H1 (cell line): ENCODE measurements at regions not wholly inside any gene's neighbourhood (a gene's known extent, or its start where the extent isn't known, plus 50 kb on each side); places are given as distances from the start of the nearest gene placed in this dataset.

Experiments used
- CTCF ChIA-PET: fragments of 300-600 bp; sonication (Branson Sonifier 250); formaldehyde crosslinking; loops from one replicate; lab custom pipeline; 2021; ENCODE audit not compliant: partially characterized antibody; lab: Charles Lee
- POLR2A ChIA-PET: fragments of 300-600 bp; sonication (Branson Sonifier 250); formaldehyde crosslinking; loops from one replicate; lab custom pipeline; 2021; ENCODE audit warnings: inconsistent platforms; ENCODE audit not compliant: partially characterized antibody; lab: Charles Lee
- DNase-seq, 2 experiments: peaks; one replicate each; pipeline versions ENCODE4 v3.0.0 to v3.0.0-alpha.2; 2010 to 2022; ENCODE audit warnings: low spot score in 2 of 2, low read depth in 1 of 2, mixed read lengths in 1 of 2
- FAIRE-seq: peaks from 2 replicates; lab custom pipeline; 2011; peaks lifted over from hg19 to GRCh38; lab: Jason Lieb, UNC
- H2AFZ ChIP-seq: 2 replicates; pipeline ENCODE4 v1.8.1; 2012; ENCODE audit warnings: low read length, inconsistent platforms
- H2AK5ac ChIP-seq: 2 replicates; pipeline ENCODE4 v1.6.1; 2013; ENCODE audit warnings: low read depth, low read length
- H2BK120ac ChIP-seq: replicated peaks from 2 replicates; pipeline ENCODE3; 2013; ENCODE audit warnings: low read depth, low read length, inconsistent platforms
- H2BK12ac ChIP-seq: 2 replicates; pipeline ENCODE4 v1.6.1; 2013; ENCODE audit warnings: low read depth, low read length
- H2BK15ac ChIP-seq: 2 replicates; pipeline ENCODE4 v1.6.1; 2013; ENCODE audit warnings: low read length
- H2BK20ac ChIP-seq: 2 replicates; pipeline ENCODE4 v1.6.1; 2013; ENCODE audit warnings: low read length
- H2BK5ac ChIP-seq: 2 replicates; pipeline ENCODE4 v1.6.1; 2013; ENCODE audit warnings: low read depth, low read length
- H3K14ac ChIP-seq: 2 replicates; pipeline ENCODE4 v1.6.1; 2013; ENCODE audit warnings: inconsistent platforms; ENCODE audit not compliant: insufficient read length
- H3K18ac ChIP-seq: 2 replicates; pipeline ENCODE4 v1.6.1; 2013; ENCODE audit warnings: low read length; ENCODE audit errors: extremely low read depth
- H3K23ac ChIP-seq: 2 replicates; pipeline ENCODE4 v1.6.1; 2013; ENCODE audit warnings: inconsistent platforms; ENCODE audit not compliant: insufficient read length
- H3K23me2 ChIP-seq: 2 replicates; pipeline ENCODE4 v1.6.1; 2013; ENCODE audit warnings: low read depth, low read length
- H3K27ac ChIP-seq: 2 replicates; pipeline ENCODE4 v1.6.1; 2011; ENCODE audit warnings: low read depth, low read length, inconsistent platforms
- H3K27me3 ChIP-seq, 4 experiments: replicated peaks in 1 of 4; 1 replicate in 1 of 4; 2 replicates in 3 of 4; pipeline versions ENCODE4 v1.6.1 to v1.8.1; 2011 to 2013; ENCODE audit warnings: low read length in 3 of 4, mild to moderate bottlenecking in 3 of 4, inconsistent platforms in 2 of 4, mixed read lengths in 2 of 4, moderate library complexity in 1 of 4; ENCODE audit not compliant: control insufficient read depth in 3 of 4, insufficient read depth in 3 of 4; ENCODE audit errors: extremely low read depth in 1 of 4
- H3K36me3 ChIP-seq, 4 experiments: 2 replicates each; pipeline versions ENCODE4 v1.6.1 to v1.8.1; 2011 to 2013; ENCODE audit warnings: mild to moderate bottlenecking in 4 of 4, low read length in 3 of 4, moderate library complexity in 2 of 4, control low read depth in 1 of 4, inconsistent platforms in 1 of 4; ENCODE audit not compliant: insufficient read depth in 4 of 4, control insufficient read depth in 2 of 4
- H3K4ac ChIP-seq: replicated peaks from 2 replicates; pipeline ENCODE3; 2013; ENCODE audit warnings: low read length, low read depth, mixed read lengths, inconsistent platforms; ENCODE audit not compliant: insufficient read length
- H3K4me1 ChIP-seq, 4 experiments: replicated peaks in 1 of 4; 1 replicate in 1 of 4; 2 replicates in 3 of 4; pipeline versions ENCODE4 v1.6.1 to v1.8.1; 2011 to 2013; ENCODE audit warnings: low read length in 3 of 4, inconsistent platforms in 2 of 4, mixed read lengths in 1 of 4; ENCODE audit not compliant: insufficient read depth in 4 of 4, control insufficient read depth in 3 of 4
- H3K4me2 ChIP-seq, 2 experiments: 2 replicates each; pipeline versions ENCODE4 v1.6.1 to v1.8.1; 2011 to 2013; ENCODE audit warnings: low read depth in 2 of 2, low read length in 2 of 2, control low read depth in 1 of 2, inconsistent platforms in 1 of 2, mild to moderate bottlenecking in 1 of 2; ENCODE audit not compliant: insufficient read depth in 1 of 2
- H3K4me3 ChIP-seq, 4 experiments: fragments of 200-600, 300-600 bp in 1 of 4; sonication (generic), shearing (Covaris generic), sonication (Bioruptor Twin) in 1 of 4; 2 replicates each; pipeline versions ENCODE4 v1.5.1 to v1.8.1; 2011 to 2016; ENCODE audit warnings: low read length in 4 of 4, low read depth in 3 of 4, control low read depth in 2 of 4, inconsistent platforms in 2 of 4, mild to moderate bottlenecking in 2 of 4, mixed read lengths in 1 of 4, moderate library complexity in 1 of 4; ENCODE audit not compliant: insufficient read depth in 2 of 4; ENCODE audit errors: extremely low read depth in 1 of 4
- H3K56ac ChIP-seq: replicated peaks from 2 replicates; pipeline ENCODE3; 2013; ENCODE audit warnings: low read depth, mild to moderate bottlenecking, mixed read lengths, low read length, inconsistent platforms; ENCODE audit not compliant: insufficient read length
- H3K79me1 ChIP-seq: 2 replicates; pipeline ENCODE4 v1.6.1; 2013; ENCODE audit warnings: low read depth, low read length, control low read depth
- H3K79me2 ChIP-seq, 2 experiments: 2 replicates each; pipeline versions ENCODE4 v1.6.1 to v1.8.1; 2012 to 2013; ENCODE audit warnings: low read length in 2 of 2, mild to moderate bottlenecking in 2 of 2, inconsistent platforms in 1 of 2; ENCODE audit not compliant: insufficient read depth in 2 of 2, control insufficient read depth in 1 of 2
- H3K9ac ChIP-seq, 4 experiments: replicated peaks in 1 of 4; 1 replicate in 1 of 4; 2 replicates in 3 of 4; pipeline versions ENCODE4 v1.6.1 to v1.8.1; 2011 to 2013; ENCODE audit warnings: low read depth in 3 of 4, low read length in 3 of 4, control low read depth in 2 of 4, mild to moderate bottlenecking in 2 of 4, moderate library complexity in 2 of 4, inconsistent platforms in 1 of 4; ENCODE audit errors: extremely low read depth in 1 of 4
- H3K9me3 ChIP-seq, 2 experiments: 2 replicates each; pipeline versions ENCODE4 v1.6.1 to v1.8.1; 2012 to 2013; ENCODE audit warnings: mild to moderate bottlenecking in 2 of 2, moderate library complexity in 2 of 2, control low read depth in 1 of 2, inconsistent platforms in 1 of 2, low read depth in 1 of 2, low read length in 1 of 2, mixed read lengths in 1 of 2; ENCODE audit not compliant: insufficient read depth in 2 of 2
- H4K20me1 ChIP-seq, 2 experiments: replicated peaks in 1 of 2; 2 replicates each; pipeline versions ENCODE3 to v1.8.1; 2011 to 2013; ENCODE audit warnings: inconsistent platforms in 2 of 2, low read length in 2 of 2, mild to moderate bottlenecking in 1 of 2; ENCODE audit not compliant: insufficient read depth in 2 of 2, control insufficient read depth in 1 of 2
- H4K5ac ChIP-seq: 2 replicates; pipeline ENCODE4 v1.6.1; 2013; ENCODE audit warnings: low read length, low read depth, mixed read lengths, inconsistent platforms; ENCODE audit not compliant: insufficient read length
- H4K8ac ChIP-seq: 2 replicates; pipeline ENCODE4 v1.8.0; 2013; ENCODE audit warnings: mild to moderate bottlenecking, moderate library complexity, low read length, inconsistent platforms; ENCODE audit not compliant: insufficient read depth; ENCODE audit errors: extremely low read depth
- H4K91ac ChIP-seq: replicated peaks from 2 replicates; pipeline ENCODE3; 2013; ENCODE audit warnings: low read length, mixed read lengths, inconsistent platforms; ENCODE audit not compliant: insufficient read length
- BACH1 ChIP-seq: IDR thresholded peaks from 2 replicates; pipeline ENCODE4 v1.6.1; 2012; ENCODE audit warnings: low read length, improper control_type of control experiment
- CHD1 ChIP-seq: IDR thresholded peaks from 2 replicates; pipeline ENCODE4 v1.6.1; 2012; ENCODE audit warnings: low read depth, low read length, improper control_type of control experiment
- EGR1 ChIP-seq: IDR thresholded peaks from 2 replicates; pipeline ENCODE4 v1.6.1; 2011; ENCODE audit warnings: low read depth, low read length, borderline replicate concordance
- JUN ChIP-seq: IDR thresholded peaks from 2 replicates; pipeline ENCODE4 v1.6.1; 2011; ENCODE audit warnings: low read depth, mild to moderate bottlenecking, improper control_type of control experiment, low read length
- KDM1A ChIP-seq: fragments of 200-600, 300-600 bp; sonication (generic); IDR thresholded peaks from 2 replicates; pipeline ENCODE4 v1.7.1; 2016; ENCODE audit warnings: mild to moderate bottlenecking, low read length, borderline replicate concordance
- KDM5A ChIP-seq: fragments of 200-600 bp; IDR thresholded peaks from 2 replicates; pipeline ENCODE4 v1.7.1; 2012; ENCODE audit warnings: mild to moderate bottlenecking, low read length, inconsistent platforms, mixed read lengths
- MAFK ChIP-seq: IDR thresholded peaks from 2 replicates; pipeline ENCODE4 v1.6.1; 2012; ENCODE audit warnings: low read depth, mild to moderate bottlenecking, improper control_type of control experiment, low read length
- POLR2A ChIP-seq, 2 experiments: IDR thresholded peaks; 1 replicate in 1 of 2; 2 replicates in 1 of 2; pipeline ENCODE4 v1.6.1; 2011; ENCODE audit warnings: low read depth in 2 of 2, low read length in 2 of 2, mild to moderate bottlenecking in 2 of 2; ENCODE audit errors: control extremely low read depth in 1 of 2
- POLR2AphosphoS5 ChIP-seq: IDR thresholded peaks from 2 replicates; pipeline ENCODE4 v1.6.1; 2011; ENCODE audit warnings: low read depth, low read length
- SIX5 ChIP-seq: IDR thresholded peaks from 2 replicates; pipeline ENCODE4 v1.6.1; 2011; ENCODE audit warnings: mild to moderate bottlenecking, low read depth, low read length
- SUZ12 ChIP-seq: fragments of 200-600 bp; sonication (generic); IDR thresholded peaks from 2 replicates; pipeline ENCODE4 v1.6.1; 2012; ENCODE audit warnings: mild to moderate bottlenecking, inconsistent platforms, low read length, moderate library complexity, mixed read lengths
- TAF1 ChIP-seq: IDR thresholded peaks from 2 replicates; pipeline ENCODE4 v1.6.1; 2011; ENCODE audit warnings: mild to moderate bottlenecking, low read depth, low read length
- TCF12 ChIP-seq: IDR thresholded peaks from 2 replicates; pipeline ENCODE4 v1.6.1; 2011; ENCODE audit warnings: low read depth, mild to moderate bottlenecking, low read length
- ZNF274 ChIP-seq: IDR thresholded peaks from 2 replicates; pipeline ENCODE4 v1.7.0; 2012; ENCODE audit warnings: low read length, borderline replicate concordance; ENCODE audit errors: extremely low read depth
- WGBS, 2 experiments: shearing (Covaris generic) in 1 of 2; methylation state at CpG; one replicate each; pipeline versions ENCODE4 v1.1.6 to v1.1.7; 2013 to 2015; ENCODE audit warnings: low lambda C conversion rate in 2 of 2, mixed read lengths in 2 of 2, inconsistent platforms in 1 of 2, low coverage in 1 of 2, missing lambda C conversion rate in 1 of 2; ENCODE audit not compliant: insufficient replicate concordance in 2 of 2, insufficient coverage in 1 of 2, insufficient read length in 1 of 2; ENCODE audit errors: extremely low coverage in 1 of 2, missing lambda C conversion rate in 1 of 2; 5-methylcytosine and 5-hydroxymethylcytosine counted together
- TF ChIP-seq, protein P1 (sequence below): IDR thresholded peaks from 2 replicates; pipeline ENCODE4 v1.6.1; 2011; ENCODE audit warnings: low read length, improper control_type of control experiment
- TF ChIP-seq, protein P2 (sequence below): IDR thresholded peaks from 2 replicates; pipeline ENCODE4 v1.6.1; 2011; ENCODE audit warnings: low read depth, mild to moderate bottlenecking, low read length; ENCODE audit not compliant: insufficient read depth

DNA sequence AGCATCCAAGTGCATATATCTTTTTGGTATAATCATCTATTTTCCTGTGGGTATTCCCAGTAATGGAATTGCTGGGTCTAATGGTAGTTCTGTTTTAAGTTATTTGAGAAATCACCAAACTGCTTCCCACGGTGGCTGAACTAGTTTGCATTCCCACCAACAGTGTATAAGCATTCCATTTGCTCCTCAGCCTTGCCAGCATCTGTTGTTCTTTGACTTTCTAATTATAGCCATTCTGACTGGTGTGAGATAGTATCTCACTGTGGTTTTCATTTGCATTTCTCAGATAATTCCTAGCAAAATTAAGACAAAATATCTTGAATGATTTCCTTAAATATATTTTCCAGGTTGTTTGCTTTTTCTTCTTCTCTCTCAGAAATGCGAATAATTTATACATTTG lies 341.1 kb downstream of the GBA3 start:
- DNase-seq (no peak), FAIRE-seq (no peak)
- 57% methylated on average over 2 of the region's 2 CpGs; no CpG with 5 or more reads in 1 of the 2 experiments for WGBS, 2 experiments
- no peak overlapping the region for H3K18ac ChIP-seq
- H3K23ac ChIP-seq, result no peak overlapping the region
- H2AFZ ChIP-seq, result no peak overlapping the region
- no peaks in the 10 kb centered on the region for H3K79me1 ChIP-seq
- no peak overlapping the region for H3K14ac ChIP-seq
- H3K27ac ChIP-seq, result no peak overlapping the region
- no peaks in the 10 kb centered on the region for H3K4me1 ChIP-seq
- H3K9ac ChIP-seq, result no peak overlapping the region
- H3K4me3 ChIP-seq, result no peak overlapping the region
- ChIA-PET CTCF (no interaction called here), POLR2A (no interaction called here)
- no peak overlapping the region for H3K4me2 ChIP-seq
- H4K8ac ChIP-seq, result no peak overlapping the region
- no peaks in the 10 kb centered on the region for H3K23me2 ChIP-seq
- no peak overlapping the region for H4K5ac ChIP-seq
- H2BK5ac ChIP-seq, result no peak overlapping the region
- no peaks in the 10 kb centered on the region for H3K9me3 ChIP-seq
- no peaks in the 10 kb centered on the region for H3K79me2 ChIP-seq
- no peaks in the 10 kb centered on the region for H3K27me3 ChIP-seq
- H2AK5ac ChIP-seq, result no peak overlapping the region
- no peak overlapping the region for H2BK20ac ChIP-seq
- no peak overlapping the region for H3K56ac ChIP-seq
- H4K91ac ChIP-seq, result no peak overlapping the region
- H4K20me1 ChIP-seq, result no peaks in the 10 kb centered on the region
- no peak overlapping the region for H2BK120ac ChIP-seq
- H3K4ac ChIP-seq, result no peak overlapping the region
- H3K36me3 ChIP-seq, result no peaks in the 10 kb centered on the region
- no peak overlapping the region for H2BK15ac ChIP-seq
- H2BK12ac ChIP-seq, result no peak overlapping the region
- TF ChIP-seq SUZ12, result no peak
- no peak for TF ChIP-seq MAFK
- no peak for TF ChIP-seq POLR2A (IDR thresholded peaks at IDR 0.05; ENCODE audit: control extremely low read depth in 1 of 2, low read depth in 2 of 2, low read length in 2 of 2)
- TF ChIP-seq, protein P1, sequence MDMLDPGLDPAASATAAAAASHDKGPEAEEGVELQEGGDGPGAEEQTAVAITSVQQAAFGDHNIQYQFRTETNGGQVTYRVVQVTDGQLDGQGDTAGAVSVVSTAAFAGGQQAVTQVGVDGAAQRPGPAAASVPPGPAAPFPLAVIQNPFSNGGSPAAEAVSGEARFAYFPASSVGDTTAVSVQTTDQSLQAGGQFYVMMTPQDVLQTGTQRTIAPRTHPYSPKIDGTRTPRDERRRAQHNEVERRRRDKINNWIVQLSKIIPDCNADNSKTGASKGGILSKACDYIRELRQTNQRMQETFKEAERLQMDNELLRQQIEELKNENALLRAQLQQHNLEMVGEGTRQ, result no peak
- no peak for TF ChIP-seq TCF12
- no peak for TF ChIP-seq KDM1A
- no peak for TF ChIP-seq ZNF274
- TF ChIP-seq JUN, result no peak
- no peak for TF ChIP-seq BACH1
- TF ChIP-seq, protein P2, sequence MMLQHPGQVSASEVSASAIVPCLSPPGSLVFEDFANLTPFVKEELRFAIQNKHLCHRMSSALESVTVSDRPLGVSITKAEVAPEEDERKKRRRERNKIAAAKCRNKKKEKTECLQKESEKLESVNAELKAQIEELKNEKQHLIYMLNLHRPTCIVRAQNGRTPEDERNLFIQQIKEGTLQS, result no peak
- TF ChIP-seq KDM5A, result no peak
- no peak for TF ChIP-seq EGR1
- TF ChIP-seq TAF1, result no peak
- no peak for TF ChIP-seq CHD1
- TF ChIP-seq POLR2AphosphoS5, result no peak
- TF ChIP-seq SIX5, result no peak
